Lower lobe of right lung (tissue), 2 donors: ENCODE measurements at regions not wholly inside any gene's neighbourhood (a gene's known extent, or its start where the extent isn't known, plus 50 kb on each side); places are given as distances from the start of the nearest gene placed in this dataset.

Experiments used
- ATAC-seq, 2 donors: fragments of 200-7000 bp; cut with Tn5 transposase; one replicate each; pipeline ENCODE4 v1.9.1; 2020 to 2022; ENCODE audit warnings: mild to moderate bottlenecking in 2 of 2, moderate library complexity in 2 of 2
- DNase-seq: peaks from one replicate; pipeline ENCODE4 v3.0.0-alpha.2; 2020
- H3K27ac ChIP-seq: fragments of 200-600 bp; one replicate; pipeline ENCODE4 v1.8.0; 2022
- H3K27me3 ChIP-seq: fragments of 200-600 bp; one replicate; pipeline ENCODE4 v1.8.0; 2022; ENCODE audit warnings: low read depth
- H3K36me3 ChIP-seq: fragments of 200-600 bp; one replicate; pipeline ENCODE4 v1.8.0; 2022; ENCODE audit warnings: mild to moderate bottlenecking
- H3K4me1 ChIP-seq: fragments of 200-600 bp; one replicate; pipeline ENCODE4 v1.8.0; 2022
- H3K4me3 ChIP-seq: fragments of 200-600 bp; one replicate; pipeline ENCODE4 v1.8.0; 2022; ENCODE audit warnings: mild to moderate bottlenecking
- H3K9me3 ChIP-seq: fragments of 200-600 bp; one replicate; pipeline ENCODE4 v1.8.0; 2022
- intact Hi-C: fragments of 100-400 bp; cut with DNase I; formaldehyde crosslinking; loops from one replicate; pipeline ENCODE4 v1.11.0; 2022
- TF ChIP-seq, protein P1 (sequence below): fragments of 200-600 bp; IDR thresholded peaks from one replicate; pipeline ENCODE4 v1.8.0; 2022; ENCODE audit warnings: antibody characterized with exemption, mild to moderate bottlenecking
- donor health status: DM: no; HTN: yes; CAD: no; lungs with severe emphysema.

DNA sequence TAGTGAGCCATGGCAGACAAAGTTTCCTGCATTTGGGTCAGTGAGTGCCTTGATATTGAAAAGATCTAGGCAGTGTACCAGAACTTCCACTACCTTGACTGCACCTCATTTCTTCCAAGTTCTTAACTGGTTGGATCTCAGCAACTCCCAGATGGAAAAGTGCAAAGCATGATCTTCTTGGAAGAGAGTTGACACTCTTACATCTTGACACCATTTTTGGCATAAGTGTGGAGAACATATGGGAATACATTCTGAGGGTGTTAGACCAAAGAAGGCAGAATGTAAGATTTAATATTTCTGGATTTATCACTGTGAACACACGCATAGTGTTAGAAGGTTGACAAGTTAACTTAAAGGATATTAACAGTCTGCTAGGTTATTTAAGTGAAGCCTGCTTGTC lies 555.1 kb upstream of the CTNND2 start:
- Histone ChIP-seq H3K9me3 (no peaks in the 10 kb centered on the region), H3K27ac (no peak overlapping the region), H3K36me3 (no peaks in the 10 kb centered on the region), H3K27me3 (no peaks in the 10 kb centered on the region), H3K4me1 (no peaks in the 10 kb centered on the region), H3K4me3 (no peak overlapping the region)
- ATAC-seq, result no peak
- TF ChIP-seq, protein P1, sequence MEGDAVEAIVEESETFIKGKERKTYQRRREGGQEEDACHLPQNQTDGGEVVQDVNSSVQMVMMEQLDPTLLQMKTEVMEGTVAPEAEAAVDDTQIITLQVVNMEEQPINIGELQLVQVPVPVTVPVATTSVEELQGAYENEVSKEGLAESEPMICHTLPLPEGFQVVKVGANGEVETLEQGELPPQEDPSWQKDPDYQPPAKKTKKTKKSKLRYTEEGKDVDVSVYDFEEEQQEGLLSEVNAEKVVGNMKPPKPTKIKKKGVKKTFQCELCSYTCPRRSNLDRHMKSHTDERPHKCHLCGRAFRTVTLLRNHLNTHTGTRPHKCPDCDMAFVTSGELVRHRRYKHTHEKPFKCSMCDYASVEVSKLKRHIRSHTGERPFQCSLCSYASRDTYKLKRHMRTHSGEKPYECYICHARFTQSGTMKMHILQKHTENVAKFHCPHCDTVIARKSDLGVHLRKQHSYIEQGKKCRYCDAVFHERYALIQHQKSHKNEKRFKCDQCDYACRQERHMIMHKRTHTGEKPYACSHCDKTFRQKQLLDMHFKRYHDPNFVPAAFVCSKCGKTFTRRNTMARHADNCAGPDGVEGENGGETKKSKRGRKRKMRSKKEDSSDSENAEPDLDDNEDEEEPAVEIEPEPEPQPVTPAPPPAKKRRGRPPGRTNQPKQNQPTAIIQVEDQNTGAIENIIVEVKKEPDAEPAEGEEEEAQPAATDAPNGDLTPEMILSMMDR, result no peak
- no peak for DNase-seq
- intact Hi-C loops, result no loop called here

DNA sequence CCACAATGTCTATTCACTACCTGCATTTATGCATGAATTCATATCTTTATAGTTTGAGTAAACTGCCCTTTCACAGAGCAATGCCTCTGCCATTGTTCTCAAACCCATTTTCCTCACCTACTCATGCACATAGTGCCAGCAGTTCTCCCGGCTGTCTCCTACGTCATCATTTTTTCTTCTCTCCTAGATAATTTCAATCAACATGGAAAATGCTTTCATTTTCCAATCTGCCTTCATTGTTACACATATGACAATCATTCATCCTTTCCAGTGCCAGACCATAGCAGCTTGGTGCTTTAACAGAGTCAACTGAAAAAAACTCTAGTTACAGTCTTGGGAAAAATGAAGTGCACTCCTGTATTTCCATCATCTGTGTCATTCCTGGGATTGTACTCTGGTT lies 514.8 kb upstream of the CTNND2 start:
- Histone ChIP-seq H3K27ac (no peak overlapping the region), H3K4me3 (no peak overlapping the region), H3K9me3 (no peaks in the 10 kb centered on the region), H3K36me3 (no peaks in the 10 kb centered on the region), H3K27me3 (no peaks in the 10 kb centered on the region), H3K4me1 (no peaks in the 10 kb centered on the region)
- DNase-seq (no peak), ATAC-seq (no peak)
- TF ChIP-seq, protein P1, result no peak
- intact Hi-C loops, result no loop called here

DNA sequence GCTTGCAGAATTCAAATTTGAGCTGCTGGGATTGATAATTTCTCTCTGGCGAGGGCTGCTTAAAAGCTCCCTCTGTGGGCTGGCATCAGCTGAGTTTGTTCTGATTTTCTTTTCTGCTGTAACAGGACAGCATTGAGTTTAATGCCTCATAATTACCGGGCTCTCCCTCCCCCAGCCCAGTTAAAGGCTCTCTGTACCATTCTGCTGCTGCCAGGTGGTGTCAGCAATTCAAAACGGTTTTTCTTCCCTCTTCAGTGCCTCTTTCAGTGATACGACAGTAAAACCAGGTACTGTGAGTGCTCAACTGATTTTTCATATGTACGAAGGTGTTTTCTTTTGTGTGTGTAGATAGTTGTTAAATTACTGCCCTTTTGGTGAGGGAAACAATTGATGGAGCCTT lies 509.3 kb upstream of the CTNND2 start:
- H3K27me3 ChIP-seq, result no peaks in the 10 kb centered on the region
- no peak overlapping the region for H3K4me3 ChIP-seq
- intact Hi-C loops, result no loop called here
- H3K9me3 ChIP-seq, result no peaks in the 10 kb centered on the region
- H3K27ac ChIP-seq, result no peak overlapping the region
- no peaks in the 10 kb centered on the region for H3K4me1 ChIP-seq
- no peak for ATAC-seq
- TF ChIP-seq, protein P1, result no peak
- H3K36me3 ChIP-seq, result no peaks in the 10 kb centered on the region
- DNase-seq, result no peak

DNA sequence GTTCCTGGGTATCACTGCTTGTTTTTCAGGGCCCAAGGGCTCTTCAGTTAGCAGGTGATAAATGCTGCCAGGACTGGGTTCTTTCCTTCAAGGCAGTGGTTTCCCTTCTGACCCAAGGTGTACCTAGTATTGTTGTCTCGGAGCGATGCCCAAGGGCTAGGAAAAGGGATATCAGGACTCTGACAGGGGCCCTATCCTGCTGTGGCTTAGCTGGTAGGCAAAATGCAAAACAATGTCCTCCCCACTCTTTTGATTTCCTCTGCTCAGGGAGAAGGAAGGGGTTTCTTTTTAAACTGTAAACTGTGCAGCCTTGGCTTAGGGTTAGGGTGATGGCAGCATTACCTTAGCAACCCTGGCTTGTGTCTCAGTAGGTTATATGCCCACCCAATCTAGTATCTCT lies 508.8 kb upstream of the CTNND2 start:
- Histone ChIP-seq H3K9me3 (no peaks in the 10 kb centered on the region), H3K4me3 (no peak overlapping the region), H3K27me3 (no peaks in the 10 kb centered on the region), H3K27ac (no peak overlapping the region), H3K4me1 (no peaks in the 10 kb centered on the region), H3K36me3 (no peaks in the 10 kb centered on the region)
- no peak for ATAC-seq
- TF ChIP-seq, protein P1, result no peak
- intact Hi-C loops, result no loop called here
- DNase-seq, result no peak

DNA sequence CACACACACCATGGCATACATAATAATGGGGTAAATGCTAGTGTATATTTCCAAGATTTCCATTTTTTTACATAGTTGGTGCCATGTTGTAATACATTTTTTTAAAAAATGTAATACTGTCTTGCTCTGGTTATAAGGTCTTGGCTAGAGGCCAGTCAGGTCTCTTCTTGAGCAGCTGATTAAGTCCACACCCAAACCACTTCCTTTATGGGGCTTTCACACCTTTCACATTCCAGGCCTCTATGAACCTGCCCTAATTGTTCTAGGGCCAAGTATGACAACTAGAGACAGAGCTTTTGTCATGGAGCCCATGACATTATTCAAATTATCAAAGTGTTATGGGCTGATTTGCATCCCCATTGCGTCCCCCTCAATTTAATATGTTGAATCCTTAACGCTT lies 495.6 kb upstream of the CTNND2 start:
- ATAC-seq, result no peak
- no peak overlapping the region for H3K27ac ChIP-seq

More for the DNA sequence above, 495.6 kb upstream of the CTNND2 start:
- intact Hi-C loops, result no loop called here
- no peak for DNase-seq
- no peaks in the 10 kb centered on the region for H3K4me1 ChIP-seq
- H3K9me3 ChIP-seq, result no peaks in the 10 kb centered on the region
- no peaks in the 10 kb centered on the region for H3K36me3 ChIP-seq
- H3K4me3 ChIP-seq, result no peak overlapping the region
- TF ChIP-seq, protein P1, result no peak
- H3K27me3 ChIP-seq, result no peaks in the 10 kb centered on the region
